Hepatic stellate cell (primary cell): ENCODE measurements at regions not wholly inside any gene's neighbourhood (a gene's known extent, or its start where the extent isn't known, plus 50 kb on each side); places are given as distances from the start of the nearest gene placed in this dataset.

Experiments
- DNase-seq: peaks from one replicate; pipeline ENCODE4 v3.0.0; 2011; ENCODE audit warnings: low spot score

DNA sequence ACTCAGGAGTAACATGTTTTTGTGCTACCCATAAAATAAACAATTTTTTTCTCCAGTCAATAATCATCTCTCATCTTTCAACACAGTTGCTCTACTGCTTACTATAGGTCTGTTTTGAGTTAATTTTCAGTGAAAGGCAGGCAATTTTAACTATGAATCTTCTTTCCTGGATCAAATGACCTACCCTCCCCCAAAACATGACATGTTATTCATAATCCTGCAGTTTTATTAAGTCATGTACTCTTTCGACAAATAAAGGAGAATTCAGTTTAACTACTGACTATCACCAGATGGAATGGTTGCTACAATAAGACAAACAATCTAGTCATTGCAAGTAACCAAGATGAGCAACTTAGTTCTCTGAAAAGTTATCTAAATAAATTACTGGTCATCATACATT lies 106.0 kb upstream of the FAR2 start:
- DNase-seq: peak; percentile 12

- no peak for DNase-seq
Measured at GRCh38 chr12:29044799-29045198, 104.3 kb upstream of the FAR2 start.

DNA sequence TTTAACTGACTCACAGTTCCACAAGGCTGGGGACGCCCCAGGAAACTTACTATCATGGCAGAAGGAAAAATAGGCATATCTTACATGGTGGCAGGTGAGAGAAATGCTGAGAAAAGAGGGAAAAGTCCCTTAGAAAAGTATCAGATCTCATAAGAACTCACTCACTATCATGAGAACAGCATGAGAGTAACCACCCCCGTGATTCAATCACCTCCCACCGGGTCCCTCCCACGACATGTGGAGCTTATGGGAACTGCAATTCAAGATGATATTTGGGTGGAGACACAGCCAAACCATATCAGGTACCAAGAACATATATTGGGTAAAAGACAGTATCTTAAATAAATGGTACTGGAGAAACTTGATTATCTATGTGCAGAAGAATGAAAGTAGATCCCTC lies 100.3 kb upstream of the FAR2 start:
- DNase-seq: no peak

DNA sequence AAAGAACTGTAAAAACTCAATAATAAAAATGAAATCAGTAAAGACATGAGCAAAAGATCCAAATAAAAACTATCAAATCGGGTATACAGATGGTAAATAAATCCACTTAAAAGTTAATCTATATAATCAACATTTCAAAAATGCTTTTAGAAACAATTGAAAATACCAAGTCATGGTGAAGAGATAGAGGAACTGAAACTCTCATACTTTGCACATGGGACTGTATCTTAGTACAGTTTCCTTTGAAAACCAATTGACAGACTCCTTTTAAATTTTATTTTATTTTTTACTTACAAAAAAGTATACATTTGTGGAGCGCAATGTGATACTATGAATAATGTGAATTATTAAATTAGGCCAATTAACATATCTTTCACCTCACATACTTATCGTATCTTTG lies 98.6 kb upstream of the FAR2 start:
- DNase-seq: no peak

DNA sequence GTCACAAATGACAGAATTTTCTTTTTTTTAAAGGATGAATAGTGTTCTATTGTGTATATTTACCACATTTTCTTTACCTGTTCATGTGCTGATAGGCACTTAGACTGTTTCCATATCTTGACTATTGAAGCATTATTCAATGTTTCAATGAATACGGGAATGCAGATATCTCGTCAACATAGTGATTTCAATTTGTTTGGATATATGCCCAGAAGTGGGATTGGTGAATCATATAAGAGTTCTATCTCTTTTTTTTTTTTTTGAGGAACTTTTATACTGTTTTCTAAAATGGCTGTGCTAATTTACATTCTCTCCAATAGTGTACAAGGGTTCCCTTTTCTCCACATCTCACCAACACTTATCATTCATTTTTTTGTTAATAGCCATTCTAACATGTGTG lies 97.9 kb upstream of the FAR2 start:
- no peak for DNase-seq

GRCh38 chr12:29053567-29053966 lies 95.5 kb upstream of the FAR2 start:
- no peak for DNase-seq

- DNase-seq: no peak
Measured at GRCh38 chr12:29054858-29055663, 94.0 kb upstream of the FAR2 start.

DNA sequence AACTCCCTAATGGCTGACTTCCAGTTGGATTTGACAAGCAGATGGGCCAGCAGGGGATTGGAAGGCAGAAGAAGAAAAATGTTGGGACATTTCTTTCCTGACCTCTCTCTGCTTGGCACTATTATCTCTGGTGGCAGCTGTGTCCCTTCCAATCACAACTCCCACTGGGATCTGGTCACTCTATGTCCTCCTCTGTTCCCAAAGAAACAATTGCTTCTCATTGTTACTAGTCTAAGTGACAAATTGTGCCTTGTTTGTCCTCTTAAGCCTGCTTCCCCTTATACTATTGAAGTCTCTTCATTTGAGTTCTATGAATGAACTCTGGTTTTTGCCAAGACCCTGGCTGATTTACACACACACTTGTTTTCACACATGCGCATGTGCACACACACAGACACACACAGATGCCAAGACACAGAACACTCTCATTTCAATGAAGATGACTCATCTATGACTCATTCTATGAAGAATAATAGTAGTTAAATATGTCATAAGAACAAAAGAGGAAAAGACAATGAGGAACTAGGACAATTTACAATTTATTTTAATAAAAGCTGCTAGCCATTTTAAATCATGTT lies 83.0 kb upstream of the FAR2 start:
- DNase-seq: no peak

- no peak for DNase-seq
Measured at GRCh38 chr12:29067430-29067829, 81.6 kb upstream of the FAR2 start.

- DNase-seq: no peak
Measured at GRCh38 chr12:29070309-29070708, 78.8 kb upstream of the FAR2 start.

- DNase-seq: no peak
Measured at GRCh38 chr12:29071099-29071498, 78.0 kb upstream of the FAR2 start.

DNA sequence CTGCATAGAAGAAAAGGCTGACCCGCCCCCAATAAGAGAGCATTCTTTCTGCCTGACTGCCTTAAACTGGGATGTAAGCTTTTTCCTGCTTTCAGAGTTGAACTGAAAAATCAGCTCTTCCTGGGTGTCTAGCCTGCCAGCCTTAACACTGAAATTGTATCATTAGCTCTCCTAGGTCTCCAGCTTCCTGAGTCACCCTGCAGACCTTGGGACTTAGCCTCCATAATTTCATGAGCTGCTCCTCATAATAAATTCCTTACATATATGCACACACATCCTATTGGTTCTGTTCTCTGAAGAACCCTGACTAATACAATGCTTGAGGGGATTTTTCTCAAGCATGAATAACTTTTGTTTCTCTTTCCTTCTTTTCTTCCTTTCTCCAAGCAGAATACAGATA lies 76.4 kb upstream of the FAR2 start:
- DNase-seq: no peak

GRCh38 chr12:29073631-29074239 lies 75.3 kb upstream of the FAR2 start:
- no peak for DNase-seq

DNA sequence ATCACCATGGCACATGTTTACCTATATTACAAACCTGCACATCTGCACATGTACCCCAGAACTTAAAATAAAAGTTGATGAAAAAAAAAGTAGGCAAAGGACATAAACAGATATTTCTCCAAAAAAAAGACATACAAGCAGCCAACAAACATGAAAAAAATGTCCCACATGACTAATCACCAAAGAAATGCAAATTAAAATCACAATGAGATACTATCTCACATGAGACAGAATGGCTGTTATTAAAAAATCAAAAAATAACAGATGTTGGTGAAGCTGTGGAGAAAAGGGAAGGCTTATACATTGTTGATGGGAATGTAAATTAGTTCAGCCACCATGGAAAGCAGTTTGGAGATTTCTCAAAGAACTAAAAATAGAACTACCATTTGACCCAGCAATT lies 68.0 kb upstream of the FAR2 start:
- no peak for DNase-seq

DNA sequence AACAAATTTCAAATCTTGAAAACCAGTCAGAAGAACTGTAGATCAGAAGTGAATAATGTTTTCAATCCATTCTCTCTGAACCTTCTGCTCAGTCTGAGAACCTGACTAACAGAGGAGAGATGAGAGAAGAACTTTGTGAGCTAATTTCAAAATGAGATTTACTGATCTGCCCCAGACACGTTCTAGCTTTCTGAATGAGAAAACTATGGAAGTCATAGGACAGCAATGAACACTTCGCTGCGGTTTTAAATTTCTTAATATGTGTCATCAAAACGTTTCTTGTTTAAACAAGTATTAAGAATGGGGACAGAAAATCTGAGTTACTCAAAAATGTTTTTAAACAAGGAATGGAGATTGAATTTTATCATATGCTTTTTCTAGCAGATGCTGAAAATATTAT lies 66.6 kb upstream of the FAR2 start:
- DNase-seq: no peak

- no peak for DNase-seq
Measured at GRCh38 chr12:29086325-29087271, 62.5 kb upstream of the FAR2 start.

- DNase-seq: peak; percentile 22
Measured at GRCh38 chr12:29088611-29089219, 60.4 kb upstream of the FAR2 start.
